ENCODE measurements at regions not wholly inside any gene's neighbourhood (a gene's known extent, or its start where the extent isn't known, plus 50 kb on each side); places are given as distances from the start of the nearest gene placed in this dataset.

DNA sequence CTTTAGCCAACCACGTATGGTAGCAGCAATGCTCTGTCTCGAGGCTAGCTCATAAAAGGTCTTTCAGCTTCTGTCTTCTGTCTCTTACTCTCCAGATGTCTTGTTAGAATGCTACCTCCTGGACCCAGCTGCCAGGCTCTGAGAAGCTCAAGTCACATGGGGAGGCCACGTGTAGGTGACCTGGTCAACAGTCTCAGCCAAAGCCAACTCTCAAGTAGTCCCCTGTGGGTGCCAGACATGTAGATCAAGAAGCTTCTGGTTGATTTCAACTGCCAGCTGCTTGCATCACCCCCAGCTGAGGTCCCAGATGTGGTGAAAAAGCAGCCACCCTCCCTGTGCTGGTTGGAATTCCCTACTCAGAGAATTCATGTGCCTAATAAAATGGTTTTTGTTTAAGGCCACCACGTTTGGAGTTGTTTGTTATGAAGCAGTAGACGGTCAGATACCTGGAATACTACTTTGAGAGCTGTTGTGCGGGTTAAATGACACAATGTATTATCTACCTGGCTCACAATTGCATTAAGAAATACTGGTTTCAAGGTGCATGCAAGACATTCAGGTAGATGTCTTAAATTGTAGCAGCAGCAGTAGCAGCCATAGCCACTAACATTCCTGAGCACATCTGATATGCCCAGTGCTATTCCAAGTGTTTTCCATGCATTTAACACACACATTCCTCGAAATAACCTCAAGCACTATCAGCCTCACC, 131.0 kb upstream of the RFC3 start:
- TF ChIP-seq, protein P1, sequence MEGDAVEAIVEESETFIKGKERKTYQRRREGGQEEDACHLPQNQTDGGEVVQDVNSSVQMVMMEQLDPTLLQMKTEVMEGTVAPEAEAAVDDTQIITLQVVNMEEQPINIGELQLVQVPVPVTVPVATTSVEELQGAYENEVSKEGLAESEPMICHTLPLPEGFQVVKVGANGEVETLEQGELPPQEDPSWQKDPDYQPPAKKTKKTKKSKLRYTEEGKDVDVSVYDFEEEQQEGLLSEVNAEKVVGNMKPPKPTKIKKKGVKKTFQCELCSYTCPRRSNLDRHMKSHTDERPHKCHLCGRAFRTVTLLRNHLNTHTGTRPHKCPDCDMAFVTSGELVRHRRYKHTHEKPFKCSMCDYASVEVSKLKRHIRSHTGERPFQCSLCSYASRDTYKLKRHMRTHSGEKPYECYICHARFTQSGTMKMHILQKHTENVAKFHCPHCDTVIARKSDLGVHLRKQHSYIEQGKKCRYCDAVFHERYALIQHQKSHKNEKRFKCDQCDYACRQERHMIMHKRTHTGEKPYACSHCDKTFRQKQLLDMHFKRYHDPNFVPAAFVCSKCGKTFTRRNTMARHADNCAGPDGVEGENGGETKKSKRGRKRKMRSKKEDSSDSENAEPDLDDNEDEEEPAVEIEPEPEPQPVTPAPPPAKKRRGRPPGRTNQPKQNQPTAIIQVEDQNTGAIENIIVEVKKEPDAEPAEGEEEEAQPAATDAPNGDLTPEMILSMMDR (conservative IDR thresholded peaks at IDR 0.05; ENCODE audit: low read depth, low read length): no peak
- TF ChIP-seq POLR2A (IDR thresholded peaks at IDR 0.05; ENCODE audit: low read depth, low read length) (no peak), BHLHE40 (IDR thresholded peaks at IDR 0.05; ENCODE audit: low read depth, low read length) (no peak), RAD21 (IDR thresholded peaks at IDR 0.05; ENCODE audit: low read length) (no peak), RFX5 (IDR thresholded peaks at IDR 0.05; ENCODE audit: low read depth, low read length) (no peak), MXI1 (IDR thresholded peaks at IDR 0.05; ENCODE audit: borderline replicate concordance, low read depth, low read length) (no peak)
- TF ChIP-seq, protein P2, sequence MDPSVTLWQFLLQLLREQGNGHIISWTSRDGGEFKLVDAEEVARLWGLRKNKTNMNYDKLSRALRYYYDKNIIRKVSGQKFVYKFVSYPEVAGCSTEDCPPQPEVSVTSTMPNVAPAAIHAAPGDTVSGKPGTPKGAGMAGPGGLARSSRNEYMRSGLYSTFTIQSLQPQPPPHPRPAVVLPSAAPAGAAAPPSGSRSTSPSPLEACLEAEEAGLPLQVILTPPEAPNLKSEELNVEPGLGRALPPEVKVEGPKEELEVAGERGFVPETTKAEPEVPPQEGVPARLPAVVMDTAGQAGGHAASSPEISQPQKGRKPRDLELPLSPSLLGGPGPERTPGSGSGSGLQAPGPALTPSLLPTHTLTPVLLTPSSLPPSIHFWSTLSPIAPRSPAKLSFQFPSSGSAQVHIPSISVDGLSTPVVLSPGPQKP (IDR thresholded peaks at IDR 0.05; ENCODE audit: borderline replicate concordance, low read depth, low read length): no peak

Data from IMR-90 (cell line).